Fibroblast of skin of right quadriceps (primary cell): ENCODE measurements at regions not wholly inside any gene's neighbourhood (a gene's known extent, or its start where the extent isn't known, plus 50 kb on each side); places are given as distances from the start of the nearest gene placed in this dataset.

Experiments used
- DNase-seq: peaks from one replicate; pipeline ENCODE4 v3.0.0-alpha.2; 2013

DNA sequence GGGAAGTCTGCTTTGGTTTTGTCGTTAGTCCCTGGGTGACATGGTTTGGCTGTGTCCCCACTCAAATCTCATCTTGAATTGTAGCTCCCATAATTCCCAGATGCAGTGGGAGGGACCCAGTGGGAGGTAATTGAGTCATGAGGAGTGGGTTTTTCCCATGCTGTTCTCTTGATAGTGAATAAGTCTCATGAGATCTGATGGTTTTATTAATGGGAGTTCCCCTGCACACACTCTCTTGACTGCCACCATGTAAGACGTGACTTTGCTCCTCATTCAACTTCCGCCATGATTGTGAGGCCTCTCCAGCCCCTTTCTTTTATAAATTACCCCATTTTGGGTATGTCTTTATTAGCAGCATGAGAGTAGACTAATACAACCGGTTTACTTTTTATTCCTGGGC is 405.8 kb upstream of the ID2 start:
- DNase-seq = no peak

DNA sequence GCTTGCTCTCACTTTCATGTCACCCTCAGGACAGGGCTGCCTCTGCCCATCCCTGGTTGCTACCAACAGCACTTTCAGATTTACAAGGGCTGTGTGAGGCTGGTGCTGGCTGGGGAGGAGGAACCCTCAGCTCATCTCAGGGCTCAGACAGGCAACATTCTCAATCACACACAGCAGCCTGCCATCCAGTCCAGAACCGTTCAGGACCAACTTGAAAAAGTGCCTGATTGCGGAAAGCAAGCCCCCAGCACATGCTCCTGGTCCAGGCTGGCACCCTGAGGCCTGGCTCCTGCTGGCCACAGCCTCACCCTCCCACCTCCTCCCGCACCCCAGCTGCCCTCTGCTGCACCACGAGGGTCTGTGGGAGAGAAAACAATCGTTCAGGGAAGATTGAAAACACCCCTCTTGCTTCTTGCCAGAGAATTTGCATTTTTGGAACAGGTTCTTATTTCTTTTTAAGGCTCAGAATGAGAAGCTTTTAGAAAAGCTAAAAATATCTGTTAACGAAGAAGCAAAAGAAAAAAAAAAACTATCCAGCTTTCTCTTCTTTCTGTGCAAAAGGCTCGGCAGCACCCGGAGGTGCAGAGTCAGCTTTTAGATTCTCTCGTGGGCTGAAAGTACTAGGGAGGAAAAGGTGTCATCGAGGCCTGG is 403.8 kb upstream of the ID2 start:
- no peak for DNase-seq

DNA sequence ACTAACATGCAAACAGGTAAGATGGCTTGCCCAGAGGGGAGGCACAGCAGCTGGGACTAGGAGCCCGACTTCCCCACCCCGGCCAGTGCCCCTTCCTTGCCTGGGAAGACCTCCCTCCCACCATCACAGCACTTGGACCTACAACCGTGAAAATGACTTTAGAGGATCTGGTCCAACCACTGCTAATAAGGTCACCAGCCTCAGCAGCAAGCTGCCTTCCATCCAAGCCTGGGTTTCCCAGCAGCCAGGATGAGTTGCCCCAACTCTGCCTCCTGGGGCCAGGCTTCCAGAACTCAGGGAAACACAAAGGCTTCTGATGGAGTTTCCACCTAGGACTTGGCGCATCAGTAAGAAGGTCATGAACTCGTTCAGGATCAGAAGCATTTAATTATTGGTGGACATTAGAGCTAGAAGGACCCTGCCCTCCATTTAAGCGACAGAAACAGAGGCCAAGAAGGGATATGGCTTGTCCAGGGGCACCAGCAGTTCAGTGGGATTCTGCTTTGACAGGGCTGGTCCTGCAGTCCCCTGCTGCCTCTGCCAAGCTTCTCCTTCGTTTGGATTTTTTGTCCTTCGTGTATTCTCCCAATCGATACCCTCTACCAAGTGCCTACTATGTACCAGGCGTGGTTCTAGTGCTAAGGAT is 403.0 kb upstream of the ID2 start:
- no peak for DNase-seq

DNA sequence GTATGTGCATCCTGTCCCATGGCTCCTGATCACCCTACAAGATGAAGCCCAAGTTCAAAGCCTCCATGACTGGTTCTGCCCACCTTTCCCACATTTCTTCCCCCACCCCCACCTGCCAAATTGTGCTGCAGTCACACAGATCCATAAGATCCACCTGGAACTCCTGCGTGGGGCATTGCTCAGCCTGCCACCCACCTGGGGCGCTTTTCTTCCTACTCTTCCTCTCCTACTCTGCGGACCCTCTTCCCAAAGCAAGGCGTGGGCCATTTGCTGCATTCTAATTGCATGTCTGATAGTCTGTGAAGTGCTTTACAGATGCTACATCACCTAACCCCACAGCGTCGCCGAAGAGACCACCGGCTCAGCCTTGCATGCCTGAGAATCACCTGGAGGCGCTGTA is 402.4 kb upstream of the ID2 start:
- DNase-seq = no peak

DNA sequence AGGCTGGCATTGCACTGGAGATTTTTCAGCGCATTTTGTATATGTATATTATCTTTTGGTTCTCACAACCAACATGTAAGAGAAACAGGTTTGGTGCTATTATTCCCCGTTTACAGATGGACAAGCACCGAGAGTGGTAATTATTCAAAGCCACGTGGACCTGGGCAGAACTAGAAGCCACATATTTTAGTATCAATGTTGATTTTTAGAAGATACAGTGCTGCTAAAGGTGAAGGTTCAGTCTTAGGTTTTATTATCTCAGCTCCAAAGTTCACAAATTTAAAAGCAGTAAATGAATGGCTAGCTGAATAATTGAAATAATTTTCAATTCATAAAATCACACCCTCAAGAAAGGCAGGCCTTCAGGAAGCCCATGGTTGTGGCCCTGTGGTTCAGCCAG is 400.6 kb upstream of the ID2 start:
- DNase-seq = no peak

DNA sequence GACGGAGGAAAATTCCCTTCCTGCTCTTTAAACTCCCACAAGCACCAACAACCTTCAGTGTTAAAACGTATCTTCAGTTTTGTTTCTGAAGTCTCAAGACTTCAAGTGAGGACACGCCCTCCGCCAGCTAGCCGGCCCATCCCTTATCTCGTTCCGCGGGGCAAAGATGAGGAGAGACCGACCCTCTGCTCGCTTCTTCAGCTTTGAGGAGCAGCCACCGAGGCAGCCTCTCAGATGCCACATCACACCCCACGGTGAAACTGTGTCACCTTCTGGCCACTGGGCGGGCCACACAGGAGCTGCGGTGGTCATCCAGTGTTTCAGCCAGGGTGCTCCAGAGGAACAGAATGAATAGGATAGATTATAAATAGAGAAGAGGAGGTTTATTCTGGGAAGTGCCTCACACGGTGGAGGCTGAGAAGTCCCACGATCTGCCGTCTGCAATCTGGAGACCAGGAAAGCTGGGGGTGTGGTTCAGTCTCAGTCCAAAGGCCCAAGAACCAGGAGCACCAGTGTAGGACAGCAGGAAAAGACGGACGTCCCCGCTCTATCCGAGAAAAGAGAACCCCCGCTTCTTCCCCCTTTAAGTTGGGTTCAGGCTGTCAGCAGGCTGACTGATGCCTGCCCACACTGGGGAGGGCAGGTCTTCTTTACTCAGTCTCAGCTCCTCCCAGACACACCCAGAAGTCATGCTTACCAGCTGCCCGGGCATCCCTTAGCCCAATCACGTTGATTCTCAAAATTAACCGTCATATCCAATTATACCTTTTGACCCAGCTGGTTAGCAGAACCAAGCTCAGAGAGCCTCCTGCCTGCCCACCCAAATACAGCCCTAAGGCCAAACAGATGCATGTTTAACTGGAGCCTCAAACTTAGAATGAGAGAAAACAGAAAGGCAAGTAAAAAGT is 399.7 kb upstream of the ID2 start:
- no peak for DNase-seq

DNA sequence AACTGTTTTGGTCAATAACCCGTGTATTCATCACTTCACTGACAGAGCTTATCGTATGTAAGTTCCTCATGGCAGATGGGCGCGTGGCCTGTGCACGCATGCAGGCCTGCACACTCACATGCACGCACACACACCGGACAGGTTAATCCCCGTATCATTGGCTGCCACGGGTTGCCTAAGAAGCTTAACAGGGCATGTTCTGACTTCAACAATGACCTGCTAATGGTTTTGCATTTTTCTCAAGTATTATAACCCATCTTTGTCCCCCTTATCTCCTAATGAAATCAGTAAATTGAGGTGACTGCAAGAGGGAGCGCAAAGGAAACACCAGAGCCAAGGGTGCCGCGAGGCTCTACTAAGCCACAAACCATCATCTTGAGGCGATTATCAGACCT is 399.0 kb upstream of the ID2 start:
- DNase-seq = no peak

DNA sequence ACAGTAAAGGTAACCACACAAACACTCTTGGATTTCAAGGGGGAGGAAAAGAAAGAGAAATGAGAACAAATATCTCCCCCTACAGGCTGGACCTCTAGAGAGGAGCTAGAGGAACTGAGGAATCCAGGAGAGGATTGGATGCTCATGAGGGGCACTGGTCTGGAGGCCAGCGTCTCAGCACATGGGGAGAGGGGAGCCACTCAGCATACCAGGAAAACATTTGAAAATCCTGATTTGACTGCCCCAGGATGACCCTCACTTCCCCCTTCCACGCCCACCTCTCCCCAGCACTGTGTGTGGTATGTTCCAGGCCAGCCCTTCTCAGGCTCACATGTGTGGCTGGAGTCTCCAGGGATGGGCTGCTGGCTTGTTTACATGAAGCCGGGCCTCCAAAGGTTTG is 396.8 kb upstream of the ID2 start:
- peak; percentile 44 for DNase-seq

DNA sequence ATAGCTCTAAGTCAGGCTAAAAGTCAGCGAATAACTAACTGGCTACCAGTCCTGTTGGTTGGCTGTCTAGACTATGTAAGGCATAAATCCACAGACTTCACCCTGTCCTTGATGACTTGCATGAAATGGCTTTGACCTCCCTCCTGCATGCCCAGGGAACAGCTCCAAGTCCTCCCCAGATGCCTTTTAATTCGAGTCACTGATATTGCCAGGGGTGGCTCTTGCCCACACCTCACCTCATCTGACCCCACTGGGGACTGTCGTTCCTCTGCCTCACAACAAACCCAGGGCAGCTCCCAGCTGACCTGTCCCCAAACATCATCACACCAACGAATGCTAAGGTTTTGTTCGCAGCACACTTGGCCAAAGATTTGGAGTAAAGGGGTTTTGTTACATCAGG is 396.0 kb upstream of the ID2 start:
- no peak for DNase-seq

DNA sequence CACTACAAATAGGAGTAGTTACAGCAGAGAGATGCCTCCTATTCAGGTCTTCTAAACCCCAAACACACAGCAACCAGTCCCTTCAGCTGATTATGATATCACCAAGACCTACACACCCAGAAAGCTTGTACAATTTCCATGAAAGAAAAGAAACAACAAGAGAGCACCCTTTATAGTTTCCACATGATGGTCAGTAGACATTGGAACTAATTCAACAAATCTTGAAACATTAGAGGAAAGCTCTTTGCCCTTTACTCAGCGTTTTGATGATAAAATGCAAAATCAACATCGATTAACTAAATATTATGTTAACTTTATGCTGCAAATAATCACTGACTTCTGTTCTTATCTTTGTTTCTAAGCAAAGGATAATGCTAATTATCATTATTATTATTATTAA is 393.6 kb upstream of the ID2 start:
- DNase-seq = no peak

DNA sequence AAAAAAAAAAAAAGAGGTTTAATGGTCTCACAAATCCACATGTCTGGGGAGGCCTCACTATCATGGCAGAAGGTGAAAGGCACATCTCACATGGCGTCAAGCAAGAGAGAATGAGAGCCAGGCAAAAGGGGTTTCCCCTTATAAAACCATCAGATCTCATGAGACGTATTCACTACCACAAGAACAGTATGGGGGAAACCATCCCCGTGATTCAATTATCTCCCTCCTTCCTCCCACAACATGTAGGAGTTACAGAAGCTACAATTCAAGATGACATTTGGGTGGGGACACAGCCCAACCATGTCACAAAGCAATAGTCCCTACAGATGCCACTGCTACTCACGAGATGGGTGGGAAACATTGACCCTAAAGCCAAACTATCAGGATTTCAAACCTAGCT is 392.7 kb upstream of the ID2 start:
- no peak for DNase-seq

DNA sequence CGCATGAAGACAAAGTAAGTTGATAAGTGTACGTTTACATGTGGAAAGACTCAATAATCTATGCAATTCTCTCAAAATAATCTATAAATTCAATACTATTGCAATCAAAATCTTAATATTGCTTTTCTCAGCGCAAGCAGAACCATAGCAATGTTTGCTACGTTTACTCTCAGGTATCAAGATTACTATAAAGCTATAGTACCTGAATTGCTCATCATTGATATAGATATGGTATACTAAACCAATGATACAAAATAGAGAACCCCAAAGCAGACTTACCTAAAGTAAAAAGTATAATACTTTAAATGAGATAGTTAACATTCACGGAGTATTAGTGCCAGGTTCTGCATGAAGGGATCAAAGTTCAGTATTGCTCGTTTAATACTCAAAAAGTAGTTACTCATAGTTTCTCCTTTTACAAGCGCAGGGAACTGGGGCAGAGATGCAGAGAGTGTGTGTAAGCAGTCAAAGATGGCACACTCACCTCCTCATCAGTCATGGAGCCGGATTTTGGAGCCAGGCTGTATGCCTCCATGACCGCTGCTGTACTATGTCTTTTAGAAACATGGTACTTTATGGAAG is 391.0 kb upstream of the ID2 start:
- DNase-seq = no peak

DNA sequence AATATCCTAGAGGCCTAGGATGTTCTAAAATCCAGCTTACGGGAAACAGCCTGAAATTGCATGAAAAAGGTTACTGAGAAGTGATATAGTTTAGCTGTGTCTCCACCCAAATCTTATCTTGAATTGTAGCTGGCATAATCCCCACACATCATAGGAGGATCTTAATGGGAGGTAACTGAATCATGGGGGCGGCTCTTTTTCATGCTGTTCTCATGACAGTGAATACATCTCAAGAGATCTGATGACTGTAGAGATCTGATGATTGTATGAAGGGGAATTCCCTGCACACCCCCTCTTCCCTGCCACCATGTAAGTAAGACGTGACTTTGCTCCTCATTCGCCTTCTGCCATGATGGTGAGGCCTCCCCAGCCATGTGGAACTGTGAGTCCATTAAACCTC is 385.6 kb upstream of the ID2 start:
- DNase-seq = no peak

DNA sequence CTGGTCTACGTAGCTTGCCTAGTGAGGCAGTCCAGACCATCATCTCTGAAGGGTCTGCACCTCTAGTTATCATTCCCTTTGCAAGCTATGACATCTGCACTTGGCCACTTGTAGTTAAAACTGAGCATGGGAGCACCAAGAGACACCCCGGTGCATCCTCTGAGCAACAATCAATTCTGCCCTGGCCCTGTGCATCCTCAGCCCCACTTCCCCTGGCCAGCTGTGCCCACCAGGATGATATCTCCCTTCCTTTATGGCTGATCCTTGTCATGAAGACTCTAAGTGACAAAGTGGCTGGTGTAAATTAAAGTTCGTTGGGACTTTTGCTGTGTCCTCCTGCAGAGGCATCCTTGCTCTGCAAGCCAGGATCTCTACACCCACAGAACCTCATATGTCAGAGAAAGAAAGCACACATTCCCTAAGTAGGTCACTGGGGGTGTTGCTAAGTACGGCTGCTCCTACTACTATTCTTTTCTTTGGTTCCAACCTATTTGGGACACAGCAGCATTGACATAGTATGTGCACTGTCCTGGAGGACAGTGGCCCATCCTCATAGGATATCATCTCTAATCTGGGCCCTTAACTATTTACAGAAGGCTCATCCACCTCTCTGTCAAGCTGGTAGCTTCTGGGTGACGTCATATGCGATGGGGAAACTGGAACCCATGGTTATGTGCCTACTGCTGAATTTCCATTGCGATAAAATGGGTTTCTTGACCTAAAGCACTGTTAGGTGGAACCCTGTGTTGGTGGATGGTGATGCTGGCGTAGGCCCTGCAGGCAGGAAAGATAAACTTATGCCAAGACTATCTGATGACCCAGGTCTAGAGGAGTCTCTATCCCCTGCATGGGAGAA is 384.3 kb upstream of the ID2 start:
- no peak for DNase-seq

DNA sequence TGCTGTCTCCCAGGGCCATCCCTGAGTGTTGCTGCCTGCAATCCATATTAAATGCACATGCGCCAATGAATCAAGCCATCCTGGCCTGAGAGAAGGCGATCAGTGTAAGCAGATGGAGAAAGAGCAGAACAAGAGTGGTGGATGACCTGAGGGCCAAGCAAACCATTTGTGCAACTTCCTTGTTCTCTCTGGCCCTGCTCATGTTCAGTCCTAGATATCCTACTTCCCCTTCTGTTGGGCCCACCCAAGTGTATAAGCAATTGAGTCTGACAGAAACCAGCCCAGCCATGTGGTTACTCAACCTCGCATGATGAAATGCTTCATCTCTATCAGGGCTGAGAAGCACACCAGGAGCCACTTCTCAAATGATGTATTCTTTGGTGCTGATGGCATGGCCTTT is 383.1 kb upstream of the ID2 start:
- no peak for DNase-seq

DNA sequence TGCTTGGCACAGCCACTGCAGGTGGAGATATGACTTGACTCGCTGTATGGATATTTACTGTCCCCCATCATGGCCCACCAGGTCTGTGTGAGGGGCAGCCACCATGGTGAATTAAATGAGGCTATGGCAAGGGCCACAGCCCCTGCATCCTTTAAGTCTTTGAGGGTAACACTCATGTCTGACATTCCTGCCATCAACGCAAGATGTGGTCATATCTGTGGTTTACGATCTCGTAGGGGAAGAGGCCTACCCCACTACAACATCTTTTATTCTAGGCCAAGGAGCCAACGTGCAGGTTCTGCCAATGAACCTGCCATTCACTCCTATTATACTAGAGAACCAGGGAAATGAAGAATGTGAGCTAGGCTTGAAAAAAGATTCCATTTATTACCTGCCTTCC is 381.6 kb upstream of the ID2 start:
- DNase-seq = no peak

DNA sequence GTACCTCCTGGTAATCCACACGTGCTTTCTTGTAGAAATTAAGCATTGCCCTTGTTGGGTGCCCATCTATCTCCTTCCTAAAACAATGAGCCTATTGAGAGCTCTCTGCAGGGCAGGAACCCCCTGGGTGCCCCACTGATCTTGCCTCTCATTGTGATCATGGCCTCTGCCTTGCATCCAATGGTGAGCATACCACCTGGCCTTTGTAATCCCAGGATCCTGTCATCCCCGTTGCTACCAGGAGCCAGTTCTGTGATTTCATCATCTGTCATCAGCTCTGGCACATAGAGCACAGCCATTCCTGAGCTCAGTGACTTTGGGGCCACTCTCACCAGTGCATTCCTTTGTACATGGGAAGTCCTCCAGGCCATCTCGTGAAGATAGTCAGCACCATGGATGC is 381.0 kb upstream of the ID2 start:
- no peak for DNase-seq

DNA sequence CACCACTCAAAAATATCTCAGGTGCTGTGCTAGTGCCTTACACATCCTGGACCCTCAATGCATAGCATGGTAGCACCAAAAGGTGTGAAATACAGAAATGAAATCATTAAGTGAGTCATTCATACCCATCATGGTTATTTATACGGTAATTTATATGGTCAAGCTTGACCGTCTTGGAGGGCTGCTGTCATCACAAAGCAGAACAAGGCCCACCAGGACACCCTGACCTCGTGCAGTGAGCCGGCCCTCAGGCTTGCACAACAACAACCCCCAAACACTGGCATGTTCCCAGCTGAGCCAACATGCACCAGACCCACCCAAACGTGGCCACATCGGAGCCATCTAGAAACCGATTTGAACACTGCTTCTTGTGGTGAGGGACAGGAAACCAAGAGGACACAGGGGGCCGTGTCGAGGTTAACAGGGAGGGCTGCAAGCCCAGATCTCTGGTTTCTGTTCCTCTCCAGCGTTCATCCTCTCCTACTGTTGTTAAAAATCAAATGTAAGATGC is 378.5 kb upstream of the ID2 start:
- DNase-seq = peak; percentile 21

DNA sequence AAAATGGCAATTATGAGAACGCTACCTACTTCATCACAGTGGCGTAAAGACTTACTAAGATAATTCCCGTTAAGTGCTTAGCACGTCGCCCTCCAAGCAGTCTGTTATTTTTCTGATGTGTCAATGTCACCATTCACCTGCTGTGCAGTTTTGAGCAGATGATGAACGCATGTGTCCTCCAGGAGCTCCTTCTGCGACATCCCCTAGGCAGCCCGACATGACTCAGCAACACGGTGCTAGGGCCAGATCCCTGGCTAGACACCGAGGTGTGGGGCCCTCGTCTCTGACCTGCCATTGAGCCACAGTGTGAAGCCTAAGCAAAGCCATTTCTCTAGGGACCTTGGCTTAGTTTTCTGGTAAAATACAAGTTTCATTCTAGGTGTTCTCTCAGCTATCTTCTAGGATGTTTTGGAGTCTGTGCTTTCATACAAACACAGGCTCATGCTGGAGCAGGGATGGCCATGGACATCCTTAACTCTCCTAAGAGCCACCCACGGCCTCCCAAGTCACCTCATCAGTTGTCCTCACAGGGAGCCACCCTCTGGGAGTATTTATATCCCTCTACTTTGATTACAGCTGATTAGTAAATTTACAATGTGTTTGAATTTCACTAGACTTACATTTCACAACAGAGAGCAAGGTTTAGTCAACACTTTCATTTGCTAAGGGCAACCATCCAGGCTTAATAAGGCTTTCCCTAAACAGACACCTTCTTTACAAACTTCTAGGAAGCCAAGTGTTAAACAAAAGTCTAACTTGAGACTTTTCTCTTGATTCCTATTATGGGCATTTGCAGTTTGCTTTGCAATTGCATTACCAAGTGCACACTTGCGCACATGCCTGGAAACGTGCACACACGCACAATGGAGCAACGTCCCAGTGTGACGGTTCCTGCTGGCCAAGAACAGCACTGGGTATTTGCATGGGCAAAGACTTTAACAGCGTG is 376.8 kb upstream of the ID2 start:
- no peak for DNase-seq

DNA sequence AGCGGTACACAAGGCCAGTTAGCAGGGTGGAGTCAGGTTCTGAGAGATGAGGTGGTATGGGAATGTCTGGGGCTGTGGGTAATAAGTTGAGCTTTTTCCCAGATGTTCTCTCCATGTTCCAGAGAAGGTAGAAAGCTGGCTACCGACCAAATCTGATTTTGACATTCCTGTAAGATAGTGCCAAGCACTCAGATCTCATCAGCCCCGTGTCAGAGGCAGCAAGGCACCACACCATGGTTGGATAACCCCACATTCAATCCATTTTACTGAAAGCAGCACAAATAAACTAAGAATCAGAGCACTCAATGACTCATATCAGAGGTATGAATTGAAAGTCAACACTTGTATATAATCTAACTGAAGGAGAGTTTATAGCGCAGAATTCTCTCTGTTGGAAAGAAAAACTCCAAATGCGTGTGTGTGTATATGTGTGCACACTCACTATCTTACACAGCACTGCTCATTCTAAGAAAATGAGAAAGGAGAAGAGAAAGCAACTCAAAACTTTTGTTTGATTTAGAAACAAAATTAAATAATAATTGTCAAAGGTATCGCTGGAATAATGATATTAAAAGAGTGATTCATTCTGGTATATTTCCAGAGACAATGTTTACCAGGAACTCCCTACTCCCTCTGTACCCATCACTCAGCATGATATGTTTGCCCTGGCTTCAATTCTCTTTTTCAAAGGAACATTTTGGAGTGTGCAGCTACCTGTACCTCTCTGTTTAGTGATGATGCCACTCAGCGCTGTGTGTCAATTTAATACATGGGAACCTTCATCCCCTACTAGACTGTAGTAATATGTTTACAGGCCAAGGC is 375.1 kb upstream of the ID2 start:
- peak; percentile 70 for DNase-seq
